ENCODE measurements at regions not wholly inside any gene's neighbourhood (a gene's known extent, or its start where the extent isn't known, plus 50 kb on each side); places are given as distances from the start of the nearest gene placed in this dataset.
A peak's percentile ranks its signal among the peaks of the same experiment; 100 is the strongest.
"Not testable (repeated sequence)": the region's sequence is repeated elsewhere in the genome, so short reads cannot be mapped to it uniquely, and the experiment has no call there.

- peaks cover 17% of the 10 kb centered on the region for H3K4me1 Mint-ChIP-seq
- no peaks in the 10 kb centered on the region for H3K36me3 Mint-ChIP-seq (ENCODE audit: low read depth)
- H3K27ac Mint-ChIP-seq, result peak overlapping the region in 1 of 3 experiments; percentile 11
- H3K9me3 Mint-ChIP-seq, result no peaks in the 10 kb centered on the region
- H3K4me3 Mint-ChIP-seq, result no peak overlapping the region
- no peaks in the 10 kb centered on the region for H3K27me3 Mint-ChIP-seq (ENCODE audit: low read depth)
- peak; percentile 57 to 68 (median 68) for TF ChIP-seq CTCF (IDR thresholded peaks at IDR 0.05; ENCODE audit: unreplicated experiment in 3 of 3)
Measured at GRCh38 chr1:104648269-104648691, 898.6 kb downstream of the AMY1C start.

GRCh38 chr1:104664374-104664773 is 914.7 kb downstream of the AMY1C start:
- not testable (repeated sequence) for H3K27ac Mint-ChIP-seq; H3K4me3 Mint-ChIP-seq; H3K27me3 Mint-ChIP-seq (ENCODE audit: low read depth); H3K4me1 Mint-ChIP-seq; H3K36me3 Mint-ChIP-seq (ENCODE audit: low read depth)
- H3K9me3 Mint-ChIP-seq, result peaks cover 14% of the 10 kb centered on the region

GRCh38 chr1:104665300-104665699 is 915.6 kb downstream of the AMY1C start:
- Mint-ChIP-seq H3K27ac (no peak overlapping the region), H3K4me3 (no peak overlapping the region), H3K9me3 (peaks cover 14% of the 10 kb centered on the region), H3K4me1 (no peaks in the 10 kb centered on the region), H3K27me3 (ENCODE audit: low read depth) (no peaks in the 10 kb centered on the region), H3K36me3 (ENCODE audit: low read depth) (peaks cover 4% of the 10 kb centered on the region)
- TF ChIP-seq CTCF (IDR thresholded peaks at IDR 0.05; ENCODE audit: unreplicated experiment in 3 of 3), result no peak

GRCh38 chr1:104671684-104672353 is 922.1 kb downstream of the AMY1C start:
- no peaks in the 10 kb centered on the region for H3K9me3 Mint-ChIP-seq
- peaks cover 7% of the 10 kb centered on the region for H3K4me1 Mint-ChIP-seq
- no peaks in the 10 kb centered on the region for H3K36me3 Mint-ChIP-seq (ENCODE audit: low read depth)
- H3K27me3 Mint-ChIP-seq (ENCODE audit: low read depth), result no peaks in the 10 kb centered on the region
- no peak for TF ChIP-seq CTCF (IDR thresholded peaks at IDR 0.05; ENCODE audit: unreplicated experiment in 3 of 3)
- peak overlapping the region; percentile 47 to 78 (median 66) for H3K27ac Mint-ChIP-seq
- peak overlapping the region in 2 of 3 experiments; percentile 1 to 13 for H3K4me3 Mint-ChIP-seq

GRCh38 chr1:104699433-104699832 is 949.7 kb downstream of the AMY1C start:
- TF ChIP-seq CTCF (IDR thresholded peaks at IDR 0.05; ENCODE audit: unreplicated experiment in 3 of 3), result no peak
- Mint-ChIP-seq H3K27me3 (ENCODE audit: low read depth) (no peaks in the 10 kb centered on the region), H3K27ac (no peak overlapping the region), H3K9me3 (peaks cover 8% of the 10 kb centered on the region), H3K36me3 (ENCODE audit: low read depth) (no peaks in the 10 kb centered on the region), H3K4me1 (no peaks in the 10 kb centered on the region), H3K4me3 (no peak overlapping the region)

- Mint-ChIP-seq H3K4me3 (no peak overlapping the region), H3K36me3 (ENCODE audit: low read depth) (no peaks in the 10 kb centered on the region), H3K4me1 (no peaks in the 10 kb centered on the region), H3K9me3 (no peaks in the 10 kb centered on the region), H3K27ac (no peak overlapping the region), H3K27me3 (ENCODE audit: low read depth) (no peaks in the 10 kb centered on the region)
- TF ChIP-seq CTCF (IDR thresholded peaks at IDR 0.05; ENCODE audit: unreplicated experiment in 3 of 3), result no peak
Measured at GRCh38 chr1:104702731-104703130, 953.0 kb downstream of the AMY1C start.
